Transverse colon (tissue), 4 donors: ENCODE measurements at regions not wholly inside any gene's neighbourhood (a gene's known extent, or its start where the extent isn't known, plus 50 kb on each side); places are given as distances from the start of the nearest gene placed in this dataset.
"Not testable (repeated sequence)": the region's sequence is repeated elsewhere in the genome, so short reads cannot be mapped to it uniquely, and the experiment has no call there.

Experiments
- DNase-seq: peaks from one replicate; pipeline ENCODE4 v3.0.0-alpha.2; 2019
- H3K27ac ChIP-seq, 4 donors: fragments of 200-600 bp; sonication (generic); 2 replicates each; pipeline ENCODE4 v1.5.1; 2016 to 2018; ENCODE audit warnings: inconsistent platforms in 4 of 4
- H3K27me3 ChIP-seq: fragments of 200-600 bp; sonication (generic); 2 replicates; pipeline ENCODE4 v1.5.1; 2017; ENCODE audit warnings: inconsistent platforms
- H3K36me3 ChIP-seq, 4 donors: fragments of 200-600 bp; sonication (generic); 2 replicates each; pipeline ENCODE4 v1.5.1; 2017 to 2019; ENCODE audit warnings: inconsistent platforms in 4 of 4
- H3K4me1 ChIP-seq, 4 donors: fragments of 200-600 bp; sonication (generic); 2 replicates each; pipeline ENCODE4 v1.5.1; 2017 to 2020; ENCODE audit warnings: inconsistent platforms in 4 of 4
- H3K4me3 ChIP-seq, 4 donors: fragments of 200-600 bp; sonication (generic); 1 replicate in 1 of 4; 2 replicates in 3 of 4; pipeline versions ENCODE4 v1.5.1 to v1.6.1; 2017 to 2019; ENCODE audit warnings: inconsistent platforms in 4 of 4
- H3K9me3 ChIP-seq, 2 donors: fragments of 200-600 bp; sonication (generic); 2 replicates each; pipeline ENCODE4 v1.5.1; 2017 to 2019; ENCODE audit warnings: inconsistent platforms in 2 of 2
- WGBS, 2 donors: methylation state at CpG; one replicate each; pipeline ENCODE4 v1.1.5; 2018; ENCODE audit warnings: low coverage in 1 of 2; 5-methylcytosine and 5-hydroxymethylcytosine counted together
- in situ Hi-C, 4 donors: fragments of 200-750 bp; cut with MboI; loops; one replicate each; pipeline versions ENCODE4 v1.15.0 to v1.15.1; 2017; ENCODE audit warnings: low sequenced_read_pairs in 3 of 4, low pct_ligation_motif_present in 1 of 4, low pct_unique_long_range_greater_than_20kb in 1 of 4
- intact Hi-C: fragments of 100-400 bp; cut with DNase I; formaldehyde crosslinking; loops from one replicate; pipeline ENCODE4 v1.15.1; 2023; ENCODE audit warnings: low total_unique reads

GRCh38 chr10:46775668-46776059 lies 135.6 kb upstream of the PTPN20 start:
- DNase-seq, intact Hi-C loops, H3K4me3 ChIP-seq, H3K27me3 ChIP-seq, H3K36me3 ChIP-seq, in situ Hi-C loops, H3K9me3 ChIP-seq, H3K27ac ChIP-seq, H3K4me1 ChIP-seq: not testable (repeated sequence)
- 95% methylated on average over 15 of the region's 17 CpGs; no CpG with 5 or more reads in 1 of the 2 donors for WGBS, 2 donors

- WGBS, 2 donors, result 65% methylated on average over 9 of the region's 9 CpGs; no CpG with 5 or more reads in 1 of the 2 donors
- H3K4me3 ChIP-seq, in situ Hi-C loops: not testable (repeated sequence)
These were observed 131.7 kb upstream of the PTPN20 start for GRCh38 chr10:46779571-46779970.

GRCh38 chr10:46780164-46780563 lies 131.1 kb upstream of the PTPN20 start:
- DNase-seq, H3K9me3 ChIP-seq, H3K36me3 ChIP-seq, H3K27me3 ChIP-seq, H3K4me1 ChIP-seq, intact Hi-C loops, H3K27ac ChIP-seq, H3K4me3 ChIP-seq, in situ Hi-C loops: not testable (repeated sequence)
- 78 to 94% methylated on average over 1 of the region's 1 CpG for WGBS, 2 donors

More at GRCh38 chr10:46779571-46779970, 131.7 kb upstream of the PTPN20 start:
- intact Hi-C loops, H3K4me1 ChIP-seq, H3K36me3 ChIP-seq, H3K9me3 ChIP-seq, H3K27me3 ChIP-seq, H3K27ac ChIP-seq: not testable (repeated sequence)
- DNase-seq, result peak; percentile 25

GRCh38 chr10:46781001-46781400 lies 130.2 kb upstream of the PTPN20 start:
- H3K27me3 ChIP-seq, H3K4me1 ChIP-seq, intact Hi-C loops, H3K36me3 ChIP-seq, H3K27ac ChIP-seq, in situ Hi-C loops, H3K4me3 ChIP-seq, H3K9me3 ChIP-seq, DNase-seq: not testable (repeated sequence)
- 64 to 90% methylated on average over 3 to 8 of the region's 8 CpGs for WGBS, 2 donors

- H3K4me1 ChIP-seq, intact Hi-C loops, in situ Hi-C loops, DNase-seq, H3K9me3 ChIP-seq, H3K27me3 ChIP-seq, H3K4me3 ChIP-seq, H3K36me3 ChIP-seq, H3K27ac ChIP-seq: not testable (repeated sequence)
- 60 to 75% methylated on average over 1 to 4 of the region's 4 CpGs for WGBS, 2 donors
These were observed 129.0 kb upstream of the PTPN20 start for GRCh38 chr10:46782001-46782874.

- H3K4me1 ChIP-seq, intact Hi-C loops, in situ Hi-C loops, H3K36me3 ChIP-seq, H3K4me3 ChIP-seq, DNase-seq, H3K27me3 ChIP-seq, H3K27ac ChIP-seq, H3K9me3 ChIP-seq: not testable (repeated sequence)
- WGBS, 2 donors, result 65 to 80% methylated on average over 2 of the region's 2 CpGs
These were observed 126.6 kb upstream of the PTPN20 start for GRCh38 chr10:46784665-46785064.

GRCh38 chr10:46786125-46786517 lies 125.1 kb upstream of the PTPN20 start:
- intact Hi-C loops, H3K9me3 ChIP-seq, H3K36me3 ChIP-seq, in situ Hi-C loops, DNase-seq, H3K27me3 ChIP-seq, H3K4me1 ChIP-seq: not testable (repeated sequence)
- peak overlapping the region; percentile 71 to 85 (median 78) for H3K27ac ChIP-seq
- 57% methylated on average over 13 of the region's 18 CpGs; no CpG with 5 or more reads in 1 of the 2 donors for WGBS, 2 donors
- H3K4me3 ChIP-seq, result peak overlapping the region in 3 of 4 donors; percentile 42 to 53 (median 49)
